Transverse colon (tissue), 4 donors: ENCODE measurements at regions not wholly inside any gene's neighbourhood (a gene's known extent, or its start where the extent isn't known, plus 50 kb on each side); places are given as distances from the start of the nearest gene placed in this dataset.
"Not testable (repeated sequence)": the region's sequence is repeated elsewhere in the genome, so short reads cannot be mapped to it uniquely, and the experiment has no call there.

Source experiments
- DNase-seq: peaks from one replicate; pipeline ENCODE4 v3.0.0-alpha.2; 2019
- H3K27ac ChIP-seq, 4 donors: fragments of 200-600 bp; sonication (generic); 2 replicates each; pipeline ENCODE4 v1.5.1; 2016 to 2018; ENCODE audit warnings: inconsistent platforms in 4 of 4
- H3K27me3 ChIP-seq: fragments of 200-600 bp; sonication (generic); 2 replicates; pipeline ENCODE4 v1.5.1; 2017; ENCODE audit warnings: inconsistent platforms
- H3K36me3 ChIP-seq, 4 donors: fragments of 200-600 bp; sonication (generic); 2 replicates each; pipeline ENCODE4 v1.5.1; 2017 to 2019; ENCODE audit warnings: inconsistent platforms in 4 of 4
- H3K4me1 ChIP-seq, 4 donors: fragments of 200-600 bp; sonication (generic); 2 replicates each; pipeline ENCODE4 v1.5.1; 2017 to 2020; ENCODE audit warnings: inconsistent platforms in 4 of 4
- H3K4me3 ChIP-seq, 4 donors: fragments of 200-600 bp; sonication (generic); 1 replicate in 1 of 4; 2 replicates in 3 of 4; pipeline versions ENCODE4 v1.5.1 to v1.6.1; 2017 to 2019; ENCODE audit warnings: inconsistent platforms in 4 of 4
- H3K9me3 ChIP-seq, 2 donors: fragments of 200-600 bp; sonication (generic); 2 replicates each; pipeline ENCODE4 v1.5.1; 2017 to 2019; ENCODE audit warnings: inconsistent platforms in 2 of 2
- CTCF ChIP-seq, 5 experiments: fragments of 200-600 bp in 3 of 5; fragments of 450-650 bp in 2 of 5; sonication (generic) in 3 of 5; IDR thresholded peaks; 1 replicate in 2 of 5; 2 replicates in 3 of 5; pipeline ENCODE4 v1.5.1; 2016 to 2017; ENCODE audit warnings: antibody characterized with exemption in 5 of 5, inconsistent platforms in 3 of 5, mild to moderate bottlenecking in 2 of 5, moderate library complexity in 1 of 5
- EP300 ChIP-seq: sonication (generic); formaldehyde crosslinking; IDR thresholded peaks from one replicate; pipeline ENCODE4 v1.6.1; 2017; ENCODE audit warnings: antibody characterized with exemption, low read depth
- POLR2A ChIP-seq: fragments of 450-650 bp; IDR thresholded peaks from one replicate; pipeline ENCODE4 v1.6.1; 2016; ENCODE audit warnings: antibody characterized with exemption, mild to moderate bottlenecking, moderate library complexity
- POLR2AphosphoS5 ChIP-seq, 3 donors: sonication (generic); formaldehyde crosslinking; IDR thresholded peaks; one replicate each; pipeline ENCODE4 v1.6.1; 2016; ENCODE audit warnings: antibody characterized with exemption in 3 of 3
- WGBS, 2 donors: methylation state at CpG; one replicate each; pipeline ENCODE4 v1.1.5; 2018; ENCODE audit warnings: low coverage in 1 of 2; 5-methylcytosine and 5-hydroxymethylcytosine counted together
- in situ Hi-C, 4 donors: fragments of 200-750 bp; cut with MboI; loops; one replicate each; pipeline versions ENCODE4 v1.15.0 to v1.15.1; 2017; ENCODE audit warnings: low sequenced_read_pairs in 3 of 4, low pct_ligation_motif_present in 1 of 4, low pct_unique_long_range_greater_than_20kb in 1 of 4
- intact Hi-C: fragments of 100-400 bp; cut with DNase I; formaldehyde crosslinking; loops from one replicate; pipeline ENCODE4 v1.15.1; 2023; ENCODE audit warnings: low total_unique reads

- no peaks in the 10 kb centered on the region for H3K36me3 ChIP-seq
- H3K4me3 ChIP-seq: no peak overlapping the region
- intact Hi-C loops (no loop called here), in situ Hi-C loops (no loop called here)
- no peak for DNase-seq
- no peaks in the 10 kb centered on the region for H3K4me1 ChIP-seq
- H3K27ac ChIP-seq: no peak overlapping the region
- 85 to 88% methylated on average over 5 to 7 of the region's 7 CpGs for WGBS, 2 donors
- no peak for TF ChIP-seq POLR2A
- TF ChIP-seq POLR2AphosphoS5 (IDR thresholded peaks at IDR 0.05): no peak
- no peak for TF ChIP-seq EP300
- TF ChIP-seq CTCF (IDR thresholded peaks at IDR 0.05): no peak
- no peaks in the 10 kb centered on the region for H3K27me3 ChIP-seq
- H3K9me3 ChIP-seq: no peaks in the 10 kb centered on the region
Measured at GRCh38 chr5:104052558-104053352, 490.2 kb upstream of the NUDT12 start.

GRCh38 chr5:104050436-104050835, 487.8 kb upstream of the NUDT12 start:
- H3K4me3 ChIP-seq: no peak overlapping the region
- TF ChIP-seq POLR2A (no peak), EP300 (no peak), POLR2AphosphoS5 (IDR thresholded peaks at IDR 0.05) (no peak), CTCF (IDR thresholded peaks at IDR 0.05) (no peak)
- intact Hi-C loops: no loop called here

GRCh38 chr5:104049752-104050151, 487.2 kb upstream of the NUDT12 start:
- TF ChIP-seq EP300: no peak
- no peaks in the 10 kb centered on the region for H3K36me3 ChIP-seq
- 86 to 100% methylated on average over 2 to 5 of the region's 8 CpGs for WGBS, 2 donors
- H3K9me3 ChIP-seq: no peaks in the 10 kb centered on the region
- no peak overlapping the region for H3K4me3 ChIP-seq
- in situ Hi-C loops: no loop called here
- no peaks in the 10 kb centered on the region for H3K4me1 ChIP-seq
- H3K27ac ChIP-seq: no peak overlapping the region
- no peak for DNase-seq
- no peaks in the 10 kb centered on the region for H3K27me3 ChIP-seq
- intact Hi-C loops: no loop called here

More at GRCh38 chr5:104050436-104050835, 487.8 kb upstream of the NUDT12 start:
- Histone ChIP-seq H3K4me1 (no peaks in the 10 kb centered on the region), H3K9me3 (no peaks in the 10 kb centered on the region), H3K36me3 (no peaks in the 10 kb centered on the region), H3K27ac (no peak overlapping the region), H3K27me3 (no peaks in the 10 kb centered on the region)
- in situ Hi-C loops: no loop called here
- no peak for DNase-seq

GRCh38 chr5:104048231-104048630, 485.6 kb upstream of the NUDT12 start:
- no peak overlapping the region for H3K27ac ChIP-seq
- no peak overlapping the region for H3K4me3 ChIP-seq
- H3K9me3 ChIP-seq: no peaks in the 10 kb centered on the region
- no peaks in the 10 kb centered on the region for H3K36me3 ChIP-seq
- H3K4me1 ChIP-seq: no peaks in the 10 kb centered on the region
- no peak for DNase-seq
- H3K27me3 ChIP-seq: no peaks in the 10 kb centered on the region
- intact Hi-C loops: no loop called here
- TF ChIP-seq POLR2AphosphoS5 (IDR thresholded peaks at IDR 0.05) (no peak), CTCF (IDR thresholded peaks at IDR 0.05) (no peak), EP300 (no peak), POLR2A (no peak)
- WGBS, 2 donors: 67% methylated on average over 2 of the region's 2 CpGs; no CpG with 5 or more reads in 1 of the 2 donors
- in situ Hi-C loops: no loop called here

- H3K4me3 ChIP-seq: no peak overlapping the region
- H3K9me3 ChIP-seq: no peaks in the 10 kb centered on the region
- TF ChIP-seq POLR2A: no peak
- intact Hi-C loops (no loop called here), in situ Hi-C loops (no loop called here)
- no peaks in the 10 kb centered on the region for H3K27me3 ChIP-seq
- H3K4me1 ChIP-seq: no peaks in the 10 kb centered on the region
- no peaks in the 10 kb centered on the region for H3K36me3 ChIP-seq
- no peak for DNase-seq
- no peak overlapping the region for H3K27ac ChIP-seq
Measured at GRCh38 chr5:104045987-104046386, 483.4 kb upstream of the NUDT12 start.

DNA sequence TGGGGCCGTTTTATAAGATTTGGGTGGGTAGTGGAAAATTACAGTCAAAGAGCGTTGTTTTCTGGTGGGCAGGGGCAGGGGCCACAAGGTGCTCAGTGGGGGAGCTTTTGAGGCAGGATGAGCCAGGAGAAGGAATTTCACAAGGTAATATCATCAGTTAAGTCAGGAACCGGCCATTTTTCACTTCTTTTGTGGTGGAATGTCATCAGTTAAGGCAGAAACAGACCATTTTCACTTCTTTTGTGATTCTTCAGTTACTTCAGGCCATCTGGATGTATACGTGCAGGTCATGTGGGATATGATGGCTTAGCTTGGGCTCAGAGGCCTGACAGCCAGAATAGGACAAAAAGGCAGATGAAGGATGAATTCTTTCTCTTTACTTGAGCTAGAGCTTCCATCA, 477.3 kb upstream of the NUDT12 start:
- H3K36me3 ChIP-seq, H3K4me3 ChIP-seq, H3K27me3 ChIP-seq, DNase-seq, H3K9me3 ChIP-seq, H3K27ac ChIP-seq, intact Hi-C loops, H3K4me1 ChIP-seq, in situ Hi-C loops: not testable (repeated sequence)
- WGBS, 2 donors: 47 to 78% methylated on average over 3 to 4 of the region's 4 CpGs

- DNase-seq, H3K36me3 ChIP-seq, H3K4me3 ChIP-seq, H3K27me3 ChIP-seq, in situ Hi-C loops, H3K9me3 ChIP-seq, H3K27ac ChIP-seq, H3K4me1 ChIP-seq, intact Hi-C loops: not testable (repeated sequence)
- WGBS, 2 donors: 88 to 100% methylated on average over 1 to 4 of the region's 4 CpGs
Measured at GRCh38 chr5:104037136-104037535, 474.5 kb upstream of the NUDT12 start.

DNA sequence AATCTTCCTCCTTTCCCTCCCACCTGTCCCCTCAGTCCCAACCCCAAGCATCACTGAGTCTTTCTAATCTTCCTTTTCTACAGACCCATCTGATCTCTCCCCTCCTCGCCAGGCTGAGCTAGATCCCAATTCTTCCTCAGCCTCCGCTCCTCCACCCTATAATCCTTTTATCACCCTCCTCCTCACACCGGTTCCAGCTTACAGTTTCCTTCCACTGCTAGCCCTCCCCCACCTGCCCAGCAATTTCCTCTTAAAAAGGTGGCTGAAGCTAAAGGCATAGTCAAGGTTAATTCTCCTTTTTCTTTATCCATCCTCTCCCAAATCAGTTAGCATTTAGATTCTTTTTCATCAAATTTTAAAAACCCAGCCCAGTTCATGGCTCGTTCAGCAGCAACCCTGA, 470.6 kb upstream of the NUDT12 start:
- H3K9me3 ChIP-seq, H3K36me3 ChIP-seq, H3K27me3 ChIP-seq, DNase-seq, intact Hi-C loops, H3K4me1 ChIP-seq, H3K27ac ChIP-seq, H3K4me3 ChIP-seq, in situ Hi-C loops: not testable (repeated sequence)
- 72 to 73% methylated on average over 4 of the region's 4 CpGs for WGBS, 2 donors
